Lower leg skin (tissue), 3 donors: ENCODE measurements at regions not wholly inside any gene's neighbourhood (a gene's known extent, or its start where the extent isn't known, plus 50 kb on each side); places are given as distances from the start of the nearest gene placed in this dataset.
"Not testable (repeated sequence)": the region's sequence is repeated elsewhere in the genome, so short reads cannot be mapped to it uniquely, and the experiment has no call there.

Experiments
- CTCF ChIP-seq, 3 donors: fragments of 450-650 bp; IDR thresholded peaks; one replicate each; pipeline ENCODE4 v1.5.1; 2016; ENCODE audit warnings: antibody characterized with exemption in 3 of 3, mild to moderate bottlenecking in 3 of 3, moderate library complexity in 2 of 3
- POLR2A ChIP-seq, 2 donors: fragments of 450-650 bp; IDR thresholded peaks; one replicate each; pipeline ENCODE4 v1.6.1; 2016 to 2017; ENCODE audit warnings: antibody characterized with exemption in 2 of 2, mild to moderate bottlenecking in 1 of 2, moderate library complexity in 1 of 2

GRCh38 chr11:106555566-106556250 is 462.6 kb downstream of the GUCY1A2 start:
- TF ChIP-seq POLR2A, CTCF (IDR thresholded peaks at IDR 0.05): not testable (repeated sequence)
